Astrocyte of the spinal cord (primary cell): ENCODE measurements at regions not wholly inside any gene's neighbourhood (a gene's known extent, or its start where the extent isn't known, plus 50 kb on each side); places are given as distances from the start of the nearest gene placed in this dataset.

Source experiments
- DNase-seq: peaks from one replicate; pipeline ENCODE4 v3.0.0; 2011; ENCODE audit warnings: low read depth, low spot score
- H3K4me3 ChIP-seq: 2 replicates; pipeline ENCODE4 v1.5.1; 2011; ENCODE audit warnings: low read depth, mild to moderate bottlenecking, low read length, moderate library complexity
- CTCF ChIP-seq: IDR thresholded peaks from 2 replicates; pipeline ENCODE4 v1.5.1; 2012; ENCODE audit warnings: low read depth, mild to moderate bottlenecking, low read length, inconsistent platforms
- in situ Hi-C: cut with HindIII; loops from 2 replicates; pipeline ENCODE4 v1.10.0; 2017; ENCODE audit warnings: low sequenced_read_pairs

GRCh38 chr7:10040674-10041073, 933.0 kb upstream of the PHF14 start:
- TF ChIP-seq CTCF, result no peak
- H3K4me3 ChIP-seq, result no peak overlapping the region

GRCh38 chr7:10070899-10071298, 902.8 kb upstream of the PHF14 start:
- no peak overlapping the region for H3K4me3 ChIP-seq
- no peak for DNase-seq
- no peak for TF ChIP-seq CTCF
- in situ Hi-C loops, result no loop called here

More at GRCh38 chr7:10040674-10041073, 933.0 kb upstream of the PHF14 start:
- no peak for DNase-seq
- in situ Hi-C loops, result no loop called here

- no peak for TF ChIP-seq CTCF
- DNase-seq, result no peak
- no peak overlapping the region for H3K4me3 ChIP-seq
- in situ Hi-C loops, result no loop called here
These were observed 897.8 kb upstream of the PHF14 start for GRCh38 chr7:10075866-10076265.

- in situ Hi-C loops, result no loop called here
- no peak for TF ChIP-seq CTCF
- DNase-seq, result no peak
- no peak overlapping the region for H3K4me3 ChIP-seq
These were observed 896.9 kb upstream of the PHF14 start for GRCh38 chr7:10076660-10077300.

- no peak for DNase-seq
- TF ChIP-seq CTCF, result no peak
- no peak overlapping the region for H3K4me3 ChIP-seq
- in situ Hi-C loops, result no loop called here
These were observed 894.1 kb upstream of the PHF14 start for GRCh38 chr7:10079572-10079971.

GRCh38 chr7:10082896-10083295, 890.8 kb upstream of the PHF14 start:
- TF ChIP-seq CTCF, result no peak
- in situ Hi-C loops, result no loop called here
- no peak for DNase-seq
- H3K4me3 ChIP-seq, result no peak overlapping the region
